ENCODE measurements at regions not wholly inside any gene's neighbourhood (a gene's known extent, or its start where the extent isn't known, plus 50 kb on each side); places are given as distances from the start of the nearest gene placed in this dataset.

DNA sequence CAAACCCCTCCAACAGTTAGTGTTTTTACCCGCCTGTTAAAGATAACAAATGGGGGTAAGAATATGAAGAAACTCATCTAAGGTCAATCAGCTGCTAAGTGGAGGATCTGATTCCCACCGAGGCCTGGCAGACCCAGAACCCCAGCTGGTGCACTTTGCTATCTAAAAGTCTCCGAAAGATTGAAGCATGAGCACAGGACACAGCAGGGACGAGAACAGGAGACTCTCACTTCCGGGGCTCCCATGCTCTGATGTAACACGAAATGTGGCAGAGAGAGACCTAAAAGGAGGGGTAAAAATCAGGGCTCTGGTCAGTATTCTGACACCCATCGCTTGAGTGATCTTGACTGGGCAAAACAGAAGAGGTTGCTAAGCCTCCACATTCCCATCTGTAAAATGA is 119.7 kb downstream of the PDCL3 start:
- H3K27me3 ChIP-seq = no peaks in the 10 kb centered on the region
- intact Hi-C loops (cut with DNase I) = no loop called here
- no peak overlapping the region for H3K27ac ChIP-seq
- no peak overlapping the region for H3K4me3 ChIP-seq
- DNase-seq (no peak), ATAC-seq (no peak)
- TF ChIP-seq, protein P1, sequence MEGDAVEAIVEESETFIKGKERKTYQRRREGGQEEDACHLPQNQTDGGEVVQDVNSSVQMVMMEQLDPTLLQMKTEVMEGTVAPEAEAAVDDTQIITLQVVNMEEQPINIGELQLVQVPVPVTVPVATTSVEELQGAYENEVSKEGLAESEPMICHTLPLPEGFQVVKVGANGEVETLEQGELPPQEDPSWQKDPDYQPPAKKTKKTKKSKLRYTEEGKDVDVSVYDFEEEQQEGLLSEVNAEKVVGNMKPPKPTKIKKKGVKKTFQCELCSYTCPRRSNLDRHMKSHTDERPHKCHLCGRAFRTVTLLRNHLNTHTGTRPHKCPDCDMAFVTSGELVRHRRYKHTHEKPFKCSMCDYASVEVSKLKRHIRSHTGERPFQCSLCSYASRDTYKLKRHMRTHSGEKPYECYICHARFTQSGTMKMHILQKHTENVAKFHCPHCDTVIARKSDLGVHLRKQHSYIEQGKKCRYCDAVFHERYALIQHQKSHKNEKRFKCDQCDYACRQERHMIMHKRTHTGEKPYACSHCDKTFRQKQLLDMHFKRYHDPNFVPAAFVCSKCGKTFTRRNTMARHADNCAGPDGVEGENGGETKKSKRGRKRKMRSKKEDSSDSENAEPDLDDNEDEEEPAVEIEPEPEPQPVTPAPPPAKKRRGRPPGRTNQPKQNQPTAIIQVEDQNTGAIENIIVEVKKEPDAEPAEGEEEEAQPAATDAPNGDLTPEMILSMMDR (IDR thresholded peaks at IDR 0.05) = no peak
- H3K4me1 ChIP-seq = no peaks in the 10 kb centered on the region
- no peaks in the 10 kb centered on the region for H3K36me3 ChIP-seq
- H3K9me3 ChIP-seq = peaks cover 0 to 11% of the 10 kb centered on the region in 2 donors

DNA sequence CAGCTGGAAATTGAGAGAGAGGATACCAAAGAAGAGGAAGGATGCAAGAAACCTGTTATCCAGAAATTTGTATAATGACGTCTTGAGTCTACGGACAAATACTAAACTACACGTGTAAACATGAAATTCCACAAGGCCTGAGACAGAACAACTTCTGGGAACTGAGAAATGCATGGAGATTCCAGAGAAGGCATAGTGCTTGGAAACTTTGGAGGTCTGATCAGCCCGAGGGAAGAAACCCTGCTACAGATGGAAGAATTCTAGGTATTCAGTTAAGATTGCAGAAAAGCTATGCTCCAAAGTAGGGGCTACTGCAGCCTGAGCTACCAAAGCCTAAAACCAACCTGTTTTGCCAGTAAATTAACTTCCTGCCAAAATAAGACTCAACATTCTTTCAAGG is 120.4 kb downstream of the PDCL3 start:
- TF ChIP-seq, protein P1 (IDR thresholded peaks at IDR 0.05) = no peak
- H3K4me1 ChIP-seq = no peaks in the 10 kb centered on the region
- H3K9me3 ChIP-seq = peaks cover 0 to 11% of the 10 kb centered on the region in 2 donors
- DNase-seq (no peak), ATAC-seq (no peak)
- H3K4me3 ChIP-seq = no peak overlapping the region
- no peak overlapping the region for H3K27ac ChIP-seq
- H3K27me3 ChIP-seq = no peaks in the 10 kb centered on the region
- no peaks in the 10 kb centered on the region for H3K36me3 ChIP-seq
- intact Hi-C loops (cut with DNase I) = no loop called here

DNA sequence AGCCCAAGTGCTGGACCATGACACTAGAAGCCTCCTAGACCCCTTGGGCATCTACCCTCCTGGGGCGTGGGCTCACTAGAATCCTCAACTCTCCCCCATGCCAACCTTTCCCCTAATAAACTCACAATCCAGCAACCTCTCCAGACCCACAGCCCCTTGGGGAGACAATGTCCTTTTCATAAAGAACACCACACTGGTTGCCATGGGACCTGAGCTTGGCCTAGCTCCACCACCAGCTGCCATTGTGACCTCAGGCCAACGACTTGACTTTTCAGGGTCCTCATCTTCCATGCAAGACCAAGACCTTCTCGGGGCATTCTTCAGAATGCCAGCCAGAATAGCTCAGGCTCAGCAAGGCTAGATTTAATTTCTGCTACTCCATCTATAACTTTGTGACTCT is 128.1 kb upstream of the NPAS2 start:
- DNase-seq (no peak), ATAC-seq (no peak)
- peaks cover 0 to 8% of the 10 kb centered on the region in 2 donors for H3K9me3 ChIP-seq
- TF ChIP-seq, protein P1 (IDR thresholded peaks at IDR 0.05) = no peak
- no peaks in the 10 kb centered on the region for H3K27me3 ChIP-seq
- intact Hi-C loops (cut with DNase I) = no loop called here
- no peaks in the 10 kb centered on the region for H3K36me3 ChIP-seq
- H3K4me1 ChIP-seq = no peaks in the 10 kb centered on the region
- H3K4me3 ChIP-seq = no peak overlapping the region
- no peak overlapping the region for H3K27ac ChIP-seq

DNA sequence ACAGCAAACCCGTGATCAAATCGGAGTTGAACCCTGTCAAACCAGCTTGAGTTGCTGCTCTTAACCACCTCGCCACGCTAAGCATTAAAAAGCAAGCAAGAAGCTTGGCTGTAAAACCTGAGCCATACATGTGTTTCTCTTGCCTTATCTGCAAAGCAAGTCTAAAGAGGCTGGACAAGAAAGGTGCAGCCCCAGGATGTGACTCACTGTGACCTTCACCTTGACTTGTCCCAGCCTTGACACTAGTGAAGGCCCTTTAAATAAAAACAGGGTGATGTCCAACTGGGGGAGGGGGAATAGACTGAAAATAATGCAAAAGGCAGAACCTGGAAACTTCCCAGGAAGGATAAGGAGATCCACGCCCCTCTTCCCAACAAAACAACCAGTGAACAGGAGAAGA is 127.6 kb upstream of the NPAS2 start:
- ATAC-seq (no peak), DNase-seq (no peak)
- Histone ChIP-seq H3K4me1 (no peaks in the 10 kb centered on the region), H3K4me3 (no peak overlapping the region), H3K9me3 (peaks cover 0 to 10% of the 10 kb centered on the region in 2 donors), H3K27me3 (no peaks in the 10 kb centered on the region), H3K27ac (no peak overlapping the region), H3K36me3 (no peaks in the 10 kb centered on the region)
- TF ChIP-seq, protein P1 (IDR thresholded peaks at IDR 0.05) = no peak
- intact Hi-C loops (cut with DNase I) = no loop called here

DNA sequence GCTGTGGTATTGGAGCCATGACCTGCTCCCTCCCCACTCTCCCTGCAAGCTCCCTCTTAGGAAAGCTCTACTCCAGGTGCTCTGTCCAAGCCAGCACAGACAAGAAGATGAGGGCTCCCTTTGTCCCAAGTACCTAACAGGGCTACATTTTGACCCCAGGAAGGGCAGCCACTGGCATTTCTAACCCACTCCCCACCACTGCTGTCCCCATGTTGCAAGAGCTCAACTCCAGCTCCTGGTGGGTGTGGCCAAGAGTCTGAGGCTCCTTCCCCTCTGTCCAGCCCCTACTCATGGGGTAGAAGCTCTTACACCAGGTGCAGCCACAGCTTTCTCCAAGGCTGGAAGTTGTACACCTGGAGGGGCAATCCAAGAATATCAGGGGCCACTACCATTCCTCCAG is 127.0 kb upstream of the NPAS2 start:
- Histone ChIP-seq H3K27me3 (no peaks in the 10 kb centered on the region), H3K4me3 (no peak overlapping the region), H3K4me1 (no peaks in the 10 kb centered on the region), H3K27ac (no peak overlapping the region), H3K36me3 (no peaks in the 10 kb centered on the region), H3K9me3 (peaks cover 0 to 10% of the 10 kb centered on the region in 2 donors)
- TF ChIP-seq, protein P1 (IDR thresholded peaks at IDR 0.05) = no peak
- intact Hi-C loops (cut with DNase I) = no loop called here
- ATAC-seq (no peak), DNase-seq (no peak)
